Activated naive CD4-positive, alpha-beta T cell treated with anti-CD3 and anti-CD28 coated beads for 36 hours (primary cell): ENCODE measurements at regions not wholly inside any gene's neighbourhood (a gene's known extent, or its start where the extent isn't known, plus 50 kb on each side); places are given as distances from the start of the nearest gene placed in this dataset.

Experiments used
- CTCF ChIA-PET: fragments of 350-600 bp; sonication (Branson Sonifier 250); formaldehyde crosslinking; loops from one replicate; lab custom pipeline; 2021; ENCODE audit warnings: antibody characterized with exemption; lab: Charles Lee
- DNase-seq: peaks from one replicate; pipeline ENCODE4 v3.0.0-alpha.2; 2020
- H3K27ac Mint-ChIP-seq: one replicate; pipeline ENCODE4 v1.8.0; 2021; ENCODE audit warnings: mild to moderate bottlenecking, mixed read lengths
- H3K27me3 Mint-ChIP-seq: one replicate; pipeline ENCODE4 v1.8.0; 2021; ENCODE audit warnings: low read depth, mixed read lengths
- H3K36me3 Mint-ChIP-seq: one replicate; pipeline ENCODE4 v1.8.0; 2021; ENCODE audit warnings: low read depth, mixed read lengths
- H3K4me1 Mint-ChIP-seq: one replicate; pipeline ENCODE4 v1.8.0; 2021; ENCODE audit warnings: low read depth, mixed read lengths
- H3K4me3 Mint-ChIP-seq: one replicate; pipeline ENCODE4 v1.8.0; 2021; ENCODE audit warnings: mild to moderate bottlenecking, moderate library complexity, mixed read lengths
- H3K9me3 Mint-ChIP-seq: one replicate; pipeline ENCODE4 v1.8.0; 2021; ENCODE audit warnings: mixed read lengths
- intact Hi-C: fragments of 100-400 bp; cut with micrococcal nuclease; formaldehyde crosslinking; loops from one replicate; pipeline ENCODE4 v1.15.1; 2023

GRCh38 chr18:73939391-73939790, 208.2 kb downstream of the FBXO15 start:
- Mint-ChIP-seq H3K27ac (no peak overlapping the region), H3K36me3 (no peaks in the 10 kb centered on the region), H3K4me1 (no peaks in the 10 kb centered on the region), H3K4me3 (no peak overlapping the region), H3K27me3 (no peaks in the 10 kb centered on the region), H3K9me3 (no peaks in the 10 kb centered on the region)
- intact Hi-C loops: no loop called here
- CTCF ChIA-PET: no interaction called here
- DNase-seq: no peak

GRCh38 chr18:73933685-73934084, 213.9 kb downstream of the FBXO15 start:
- Mint-ChIP-seq H3K36me3 (no peaks in the 10 kb centered on the region), H3K4me3 (no peak overlapping the region), H3K27ac (no peak overlapping the region), H3K27me3 (no peaks in the 10 kb centered on the region), H3K9me3 (no peaks in the 10 kb centered on the region), H3K4me1 (no peaks in the 10 kb centered on the region)
- DNase-seq: no peak
- intact Hi-C loops: no loop called here
- CTCF ChIA-PET: no interaction called here

- CTCF ChIA-PET: no interaction called here
- no peaks in the 10 kb centered on the region for H3K36me3 Mint-ChIP-seq
- H3K27me3 Mint-ChIP-seq: no peaks in the 10 kb centered on the region
- no peaks in the 10 kb centered on the region for H3K9me3 Mint-ChIP-seq
- no peak for DNase-seq
- no peaks in the 10 kb centered on the region for H3K4me1 Mint-ChIP-seq
- H3K4me3 Mint-ChIP-seq: no peak overlapping the region
- H3K27ac Mint-ChIP-seq: no peak overlapping the region
- intact Hi-C loops: no loop called here
Observed at GRCh38 chr18:73932976-73933375, 214.7 kb downstream of the FBXO15 start.

- H3K36me3 Mint-ChIP-seq: no peaks in the 10 kb centered on the region
- CTCF ChIA-PET: no interaction called here
Observed at GRCh38 chr18:73927496-73927895, 220.1 kb downstream of the FBXO15 start.

GRCh38 chr18:73924836-73925235, 222.8 kb downstream of the FBXO15 start:
- no peak overlapping the region for H3K4me3 Mint-ChIP-seq
- H3K4me1 Mint-ChIP-seq: no peaks in the 10 kb centered on the region
- intact Hi-C loops: no loop called here
- H3K27me3 Mint-ChIP-seq: peaks cover 7% of the 10 kb centered on the region
- H3K36me3 Mint-ChIP-seq: no peaks in the 10 kb centered on the region
- CTCF ChIA-PET: no interaction called here
- no peak for DNase-seq
- H3K9me3 Mint-ChIP-seq: no peaks in the 10 kb centered on the region
- no peak overlapping the region for H3K27ac Mint-ChIP-seq

More at GRCh38 chr18:73927496-73927895, 220.1 kb downstream of the FBXO15 start:
- Mint-ChIP-seq H3K9me3 (no peaks in the 10 kb centered on the region), H3K27me3 (peaks cover under 1% of the 10 kb centered on the region), H3K4me1 (no peaks in the 10 kb centered on the region), H3K27ac (no peak overlapping the region), H3K4me3 (no peak overlapping the region)
- DNase-seq: no peak
- intact Hi-C loops: no loop called here

GRCh38 chr18:73924307-73924706, 223.3 kb downstream of the FBXO15 start:
- H3K27ac Mint-ChIP-seq: no peak overlapping the region
- H3K36me3 Mint-ChIP-seq: no peaks in the 10 kb centered on the region
- CTCF ChIA-PET: no interaction called here
- no peak overlapping the region for H3K4me3 Mint-ChIP-seq
- no peaks in the 10 kb centered on the region for H3K4me1 Mint-ChIP-seq
- intact Hi-C loops: no loop called here
- peaks cover 7% of the 10 kb centered on the region for H3K27me3 Mint-ChIP-seq
- H3K9me3 Mint-ChIP-seq: no peaks in the 10 kb centered on the region
- no peak for DNase-seq

- intact Hi-C loops: no loop called here
- no peaks in the 10 kb centered on the region for H3K9me3 Mint-ChIP-seq
- no peaks in the 10 kb centered on the region for H3K4me1 Mint-ChIP-seq
- CTCF ChIA-PET: no interaction called here
- peaks cover 7% of the 10 kb centered on the region for H3K27me3 Mint-ChIP-seq
- DNase-seq: no peak
- no peak overlapping the region for H3K27ac Mint-ChIP-seq
- no peak overlapping the region for H3K4me3 Mint-ChIP-seq
- H3K36me3 Mint-ChIP-seq: no peaks in the 10 kb centered on the region
Observed at GRCh38 chr18:73923866-73924265, 223.8 kb downstream of the FBXO15 start.

GRCh38 chr18:73920033-73920432, 227.6 kb downstream of the FBXO15 start:
- Mint-ChIP-seq H3K36me3 (no peaks in the 10 kb centered on the region), H3K4me1 (no peaks in the 10 kb centered on the region), H3K9me3 (no peaks in the 10 kb centered on the region), H3K27ac (no peak overlapping the region), H3K27me3 (peaks cover 8% of the 10 kb centered on the region), H3K4me3 (no peak overlapping the region)
- DNase-seq: no peak
- intact Hi-C loops: no loop called here
- CTCF ChIA-PET: no interaction called here

- Mint-ChIP-seq H3K4me3 (no peak overlapping the region), H3K27me3 (peaks cover 8% of the 10 kb centered on the region), H3K27ac (no peak overlapping the region), H3K9me3 (no peaks in the 10 kb centered on the region), H3K36me3 (no peaks in the 10 kb centered on the region), H3K4me1 (no peaks in the 10 kb centered on the region)
- intact Hi-C loops: no loop called here
- CTCF ChIA-PET: no interaction called here
- DNase-seq: no peak
Observed at GRCh38 chr18:73918816-73919215, 228.8 kb downstream of the FBXO15 start.

- H3K27ac Mint-ChIP-seq: no peak overlapping the region
- H3K4me1 Mint-ChIP-seq: no peaks in the 10 kb centered on the region
- CTCF ChIA-PET: no interaction called here
- intact Hi-C loops: no loop called here
- H3K27me3 Mint-ChIP-seq: peaks cover 5% of the 10 kb centered on the region
- DNase-seq: no peak
- H3K9me3 Mint-ChIP-seq: no peaks in the 10 kb centered on the region
- H3K4me3 Mint-ChIP-seq: no peak overlapping the region
- peaks cover 2% of the 10 kb centered on the region for H3K36me3 Mint-ChIP-seq
Observed at GRCh38 chr18:73917046-73917445, 230.6 kb downstream of the FBXO15 start.

GRCh38 chr18:73913505-73913904, 234.1 kb downstream of the FBXO15 start:
- intact Hi-C loops: no loop called here
- H3K4me1 Mint-ChIP-seq: no peaks in the 10 kb centered on the region
- H3K27ac Mint-ChIP-seq: no peak overlapping the region
- H3K27me3 Mint-ChIP-seq: peaks cover 4% of the 10 kb centered on the region
- peaks cover 2% of the 10 kb centered on the region for H3K36me3 Mint-ChIP-seq
- H3K4me3 Mint-ChIP-seq: no peak overlapping the region
- no peak for DNase-seq
- CTCF ChIA-PET: no interaction called here
- H3K9me3 Mint-ChIP-seq: no peaks in the 10 kb centered on the region

- Mint-ChIP-seq H3K36me3 (peaks cover 2% of the 10 kb centered on the region), H3K4me1 (no peaks in the 10 kb centered on the region), H3K27me3 (peaks cover 12% of the 10 kb centered on the region), H3K9me3 (no peaks in the 10 kb centered on the region), H3K27ac (no peak overlapping the region), H3K4me3 (no peak overlapping the region)
- peak; percentile 10 for DNase-seq
- intact Hi-C loops: no loop called here
- CTCF ChIA-PET: no interaction called here
Observed at GRCh38 chr18:73908323-73908722, 239.3 kb downstream of the FBXO15 start.

- no peak for DNase-seq
- Mint-ChIP-seq H3K36me3 (no peaks in the 10 kb centered on the region), H3K4me3 (no peak overlapping the region), H3K27ac (no peak overlapping the region), H3K27me3 (peaks cover 11% of the 10 kb centered on the region), H3K9me3 (no peaks in the 10 kb centered on the region), H3K4me1 (no peaks in the 10 kb centered on the region)
- intact Hi-C loops: no loop called here
- CTCF ChIA-PET: no interaction called here
Observed at GRCh38 chr18:73901566-73901965, 246.1 kb downstream of the FBXO15 start.

- Mint-ChIP-seq H3K36me3 (no peaks in the 10 kb centered on the region), H3K9me3 (no peaks in the 10 kb centered on the region), H3K27me3 (peaks cover 11% of the 10 kb centered on the region), H3K4me3 (no peak overlapping the region), H3K4me1 (no peaks in the 10 kb centered on the region), H3K27ac (no peak overlapping the region)
- CTCF ChIA-PET: no interaction called here
- intact Hi-C loops: no loop called here
- DNase-seq: no peak
Observed at GRCh38 chr18:73901151-73901550, 246.5 kb downstream of the FBXO15 start.
